A549 (cell line): ENCODE measurements at regions not wholly inside any gene's neighbourhood (a gene's known extent, or its start where the extent isn't known, plus 50 kb on each side); places are given as distances from the start of the nearest gene placed in this dataset.

Experiments used
- ATAC-seq, 2 experiments: fragments of 200-7000 bp in 1 of 2; fragments of >200 bp in 1 of 2; cut with Nextera tagmentation in 1 of 2; cut with Tn5 transposase in 1 of 2; 3 replicates each; pipeline versions ENCODE4 v1.8.0 to v1.9.1; 2018 to 2020; ENCODE audit warnings: mild to moderate bottlenecking in 1 of 2, moderate library complexity in 1 of 2
- CTCF ChIA-PET: fragments of 300-600 bp; sonication (Branson Sonifier 250); formaldehyde crosslinking; extraction: SDS; loops from one replicate; lab custom pipeline; 2021; ENCODE audit warnings: antibody characterized with exemption, inconsistent platforms; lab: Yijun Ruan, JAX
- POLR2A ChIA-PET: fragments of 350-600 bp; formaldehyde crosslinking; extraction: SDS; loops from one replicate; lab custom pipeline; 2021; ENCODE audit warnings: antibody characterized with exemption, inconsistent platforms; lab: Yijun Ruan, JAX
- DNase-seq, 2 experiments: peaks; one replicate each; pipeline versions ENCODE4 v3.0.0 to v3.0.0-alpha.2; 2011 to 2016; ENCODE audit warnings: low read depth in 1 of 2, low spot score in 1 of 2
- FAIRE-seq: peaks from 2 replicates; lab custom pipeline; 2011; peaks lifted over from hg19 to GRCh38; lab: Jason Lieb, UNC
- H3K27ac ChIP-seq, 2 experiments: fragments of >200 bp; sonication (Bioruptor Twin); formaldehyde crosslinking; 3 replicates each; pipeline ENCODE4 v1.5.1; 2016 to 2017
- H3K4me1 ChIP-seq: fragments of >200 bp; sonication (Bioruptor Twin); formaldehyde crosslinking; 3 replicates; pipeline ENCODE4 v1.6.1; 2016
- H3K4me2 ChIP-seq: fragments of >200 bp; sonication (Bioruptor Twin); formaldehyde crosslinking; 3 replicates; pipeline ENCODE4 v1.6.1; 2016
- H3K4me3 ChIP-seq: fragments of >200 bp; sonication (Bioruptor Twin); formaldehyde crosslinking; 3 replicates; pipeline ENCODE4 v1.5.1; 2016
- H3K9me3 ChIP-seq: fragments of >200 bp; sonication (Bioruptor Twin); formaldehyde crosslinking; 3 replicates; pipeline ENCODE4 v1.6.1; 2016
- CEBPB ChIP-seq, 2 experiments: fragments of >200 bp in 1 of 2; sonication (Bioruptor Twin) in 1 of 2; formaldehyde crosslinking in 1 of 2; IDR thresholded peaks; 2 replicates each; pipeline ENCODE4 v1.6.1; 2012 to 2016
- ESRRA ChIP-seq: fragments of 150-350 bp; IDR thresholded peaks from 2 replicates; pipeline ENCODE4 v1.6.1; 2014; ENCODE audit warnings: mild to moderate bottlenecking, low read length, borderline replicate concordance
- FOSB ChIP-seq: fragments of 250-450 bp; sonication (Bioruptor Pico); IDR thresholded peaks from 2 replicates; pipeline ENCODE4 v1.5.0; 2020; ENCODE audit warnings: mild to moderate bottlenecking, moderate library complexity
- FOSL2 ChIP-seq, 2 experiments: fragments of 450-650 bp in 1 of 2; fragments of >200 bp in 1 of 2; sonication (Bioruptor Twin) in 1 of 2; formaldehyde crosslinking; IDR thresholded peaks; 2 replicates each; pipeline versions ENCODE4 v1.5.0 to v1.6.1; 2016 to 2020; ENCODE audit warnings: mild to moderate bottlenecking in 1 of 2, moderate library complexity in 1 of 2
- FOXS1 ChIP-seq: fragments of 250-450 bp; sonication (Bioruptor Pico); IDR thresholded peaks from 2 replicates; pipeline ENCODE4 v1.5.0; 2020; ENCODE audit warnings: mild to moderate bottlenecking, moderate library complexity
- GATA3 ChIP-seq: IDR thresholded peaks from 2 replicates; pipeline ENCODE4 v1.6.1; 2012; ENCODE audit warnings: borderline replicate concordance
- JUN ChIP-seq, 2 experiments: fragments of >200 bp; sonication (Bioruptor Twin); formaldehyde crosslinking; IDR thresholded peaks; 2 replicates in 1 of 2; 3 replicates in 1 of 2; pipeline ENCODE4 v1.6.1; 2016 to 2017
- JUNB ChIP-seq: fragments of >200 bp; sonication (Bioruptor Twin); formaldehyde crosslinking; IDR thresholded peaks from 2 replicates; pipeline ENCODE4 v1.6.1; 2016
- KDM5A ChIP-seq: fragments of 200-600 bp; sonication (generic); IDR thresholded peaks from 2 replicates; pipeline ENCODE4 v1.6.1; 2016; ENCODE audit warnings: antibody characterized with exemption, mild to moderate bottlenecking
- MAFK ChIP-seq: fragments of 450-650 bp; IDR thresholded peaks from 2 replicates; pipeline ENCODE4 v1.6.1; 2014; ENCODE audit not compliant: partially characterized antibody
- MYC ChIP-seq: IDR thresholded peaks from 2 replicates; pipeline ENCODE4 v1.6.1; 2012; ENCODE audit warnings: mild to moderate bottlenecking, inconsistent platforms, low read length, improper control_type of control experiment, borderline replicate concordance
- NFE2L2 ChIP-seq: fragments of 150-350 bp; conservative IDR thresholded peaks from 2 replicates; pipeline ENCODE4 v1.6.1; 2014; ENCODE audit warnings: low read length
- RAD21 ChIP-seq, 2 experiments: fragments of >200 bp in 1 of 2; sonication (Bioruptor Twin) in 1 of 2; formaldehyde crosslinking in 1 of 2; IDR thresholded peaks in 1 of 2; conservative IDR thresholded peaks in 1 of 2; 2 replicates in 1 of 2; 3 replicates in 1 of 2; pipeline ENCODE4 v1.6.1; 2012 to 2018; ENCODE audit warnings: inconsistent platforms in 1 of 2
- RARB ChIP-seq: fragments of 250-450 bp; sonication (Bioruptor Pico); IDR thresholded peaks from 2 replicates; pipeline ENCODE4 v1.8.0; 2021; ENCODE audit warnings: mild to moderate bottlenecking, moderate library complexity
- RCOR1 ChIP-seq: fragments of 150-350 bp; IDR thresholded peaks from 2 replicates; pipeline ENCODE4 v1.6.1; 2014; ENCODE audit warnings: antibody characterized with exemption, low read length, low read depth
- TP53 ChIP-seq: fragments of 250-450 bp; sonication (Bioruptor Pico); IDR thresholded peaks from 2 replicates; pipeline ENCODE4 v1.5.0; 2021; ENCODE audit warnings: mild to moderate bottlenecking, moderate library complexity
- USF2 ChIP-seq: fragments of 450-650 bp; IDR thresholded peaks from 2 replicates; pipeline ENCODE4 v1.6.1; 2014; ENCODE audit warnings: antibody characterized with exemption
- ZNF302 ChIP-seq: fragments of 250-450 bp; sonication (Bioruptor Pico); IDR thresholded peaks from 2 replicates; pipeline ENCODE4 v1.9.0; 2021; ENCODE audit warnings: inconsistent platforms, mild to moderate bottlenecking, moderate library complexity
- WGBS: methylation state at CpG from one replicate; pipeline ENCODE4 v1.1.6; 2017; ENCODE audit errors: missing lambda C conversion rate; 5-methylcytosine and 5-hydroxymethylcytosine counted together
- TF ChIP-seq, protein P1 (sequence below): IDR thresholded peaks from 2 replicates; pipeline ENCODE4 v1.6.1; 2012

DNA sequence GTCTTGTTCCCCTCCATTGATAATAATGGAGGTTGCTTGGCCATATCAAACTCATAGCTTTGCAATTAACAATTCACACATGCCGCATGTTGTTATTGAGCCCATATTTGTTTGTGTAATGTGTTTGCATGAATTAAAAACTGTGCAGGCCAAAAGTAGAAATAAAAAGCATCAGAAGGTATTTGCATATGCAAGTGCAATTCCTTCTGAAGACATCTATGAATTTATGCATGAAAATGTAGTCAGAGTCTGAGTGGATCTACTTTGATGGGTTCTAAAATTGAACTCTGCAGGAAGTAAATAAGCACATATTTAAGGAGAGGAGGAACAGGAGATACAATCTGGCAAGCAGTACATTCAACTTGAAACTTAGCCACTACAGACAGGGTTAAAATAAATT, 1004.6 kb upstream of the WWC1 start (continued):
- TF ChIP-seq NFE2L2 (no peak), RAD21 (conservative IDR thresholded peaks at IDR 0.05 in 1 of 2, IDR thresholded peaks at IDR 0.05 in 1 of 2) (no peak), RARB (CRISPR knock-in tag) (no peak), KDM5A (no peak), JUNB (no peak), FOSB (no peak), ESRRA (no peak), FOXS1 (CRISPR knock-in tag) (no peak), RCOR1 (no peak)

DNA sequence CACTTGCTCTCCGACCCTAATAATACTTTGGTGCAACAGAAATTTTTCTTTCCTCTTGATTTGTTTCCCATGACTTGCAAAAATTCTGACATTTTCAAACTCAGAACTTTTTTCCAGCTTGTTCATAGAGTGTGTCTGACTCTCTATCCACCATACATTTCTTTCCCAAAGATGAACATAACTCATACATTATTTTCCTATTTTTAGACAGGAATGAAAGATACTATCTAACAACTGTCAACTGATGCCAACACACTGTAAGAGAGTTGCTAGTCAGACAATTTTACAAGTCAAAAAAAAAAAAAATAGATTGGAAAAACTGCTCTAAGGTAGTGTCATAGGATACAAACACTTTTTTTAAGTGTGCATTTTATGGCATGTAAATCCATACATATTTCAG, 1001.0 kb upstream of the WWC1 start:
- WGBS = 97% methylated on average over 1 of the region's 1 CpG
- no peak overlapping the region for H3K27ac ChIP-seq
- TF ChIP-seq NFE2L2 = peak; percentile 70
- TF ChIP-seq FOXS1 (CRISPR knock-in tag) = no peak
- no peak for TF ChIP-seq ESRRA
- TF ChIP-seq, all 56 proteins: peak for 1
- Histone ChIP-seq H3K4me1 (peaks cover 16% of the 10 kb centered on the region), H3K9me3 (no peaks in the 10 kb centered on the region), H3K4me3 (no peak overlapping the region), H3K4me2 (no peak overlapping the region)
- DNase-seq = no peak
- ATAC-seq = no peak
- ChIA-PET POLR2A (no interaction called here), CTCF (no interaction called here)
- FAIRE-seq = no peak

DNA sequence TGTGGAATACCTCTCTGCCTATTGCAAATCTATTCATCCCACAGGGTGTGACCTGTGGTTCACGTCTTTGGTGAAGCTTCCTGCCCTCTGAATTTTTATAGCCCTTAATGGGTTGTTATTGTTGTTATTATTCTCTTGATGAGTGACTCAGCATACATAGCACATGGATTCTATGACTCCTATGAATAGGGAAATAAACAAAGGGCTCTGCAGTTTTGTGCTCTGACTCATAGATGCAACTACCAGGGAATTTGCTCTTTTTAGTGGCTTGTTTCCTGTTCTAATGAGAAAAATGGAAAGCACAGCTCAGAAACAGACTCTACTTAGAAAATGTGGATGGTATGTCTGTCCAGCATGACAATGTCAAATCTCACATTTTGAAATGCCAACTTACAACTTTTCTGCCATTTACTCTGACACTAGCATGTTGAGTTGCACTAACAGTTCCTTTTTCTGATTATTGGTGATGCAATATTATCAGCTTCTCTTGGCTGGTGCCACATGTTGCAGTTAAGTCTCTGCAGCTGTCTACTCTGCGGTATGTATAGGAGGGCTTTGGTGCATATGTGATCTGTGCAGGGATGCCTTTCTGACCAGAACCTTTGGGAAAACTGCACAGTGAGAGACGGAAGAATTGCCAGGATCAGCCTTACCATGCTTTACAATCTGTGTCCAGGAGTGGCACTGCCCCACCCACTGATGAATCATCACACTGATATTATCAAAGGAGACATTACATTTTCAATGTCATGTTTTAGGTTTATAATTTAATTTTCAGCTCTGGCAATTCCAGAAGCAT, 996.4 kb upstream of the WWC1 start:
- peak; percentile 71 to 88 for DNase-seq
- CTCF ChIA-PET = no interaction called here
- peak overlapping the region; percentile 71 to 86 for H3K27ac ChIP-seq
- H3K4me1 ChIP-seq = peaks cover 31% of the 10 kb centered on the region
- H3K9me3 ChIP-seq = no peaks in the 10 kb centered on the region
- 2% methylated on average over 3 of the region's 3 CpGs for WGBS
- H3K4me2 ChIP-seq = peak overlapping the region; percentile 76
- FAIRE-seq = peak; percentile 23
- H3K4me3 ChIP-seq = peak overlapping the region; percentile 17; the same call in 2 of the 3 replicates
- peak; percentile 95 for ATAC-seq
- TF ChIP-seq, protein P1, sequence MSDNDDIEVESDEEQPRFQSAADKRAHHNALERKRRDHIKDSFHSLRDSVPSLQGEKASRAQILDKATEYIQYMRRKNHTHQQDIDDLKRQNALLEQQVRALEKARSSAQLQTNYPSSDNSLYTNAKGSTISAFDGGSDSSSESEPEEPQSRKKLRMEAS = peak; percentile 72
- peak in 1 of 2 experiments; percentile 19; a peak in 1 of 4 replicates for TF ChIP-seq CEBPB (IDR thresholded peaks at IDR 0.05)
- TF ChIP-seq JUN (IDR thresholded peaks at IDR 0.05) = peak in 1 of 2 experiments; percentile 62; a peak in 2 of 5 replicates
- no peak for TF ChIP-seq RCOR1
- peak; percentile 95 for TF ChIP-seq MAFK
- TF ChIP-seq FOSL2 (IDR thresholded peaks at IDR 0.05) = peak; percentile 88
- peak; percentile 96 for TF ChIP-seq FOSL2 (CRISPR knock-in tag; IDR thresholded peaks at IDR 0.05)
- no peak for TF ChIP-seq TP53 (CRISPR knock-in tag)
- peak; percentile 78 for TF ChIP-seq NFE2L2
- 0 out of 5 replicates have a peak, but pooled peaks of 1 of the 2 experiments have one; percentile 10 for TF ChIP-seq RAD21 (conservative IDR thresholded peaks at IDR 0.05 in 1 of 2, IDR thresholded peaks at IDR 0.05 in 1 of 2)
- TF ChIP-seq JUNB = peak; percentile 83
- TF ChIP-seq GATA3 = peak; percentile 74
- TF ChIP-seq MYC = 0 out of 2 replicates have a peak, but pooled peaks have one; percentile 59
- no peak for TF ChIP-seq USF2
- POLR2A ChIA-PET = no interaction called here

DNA sequence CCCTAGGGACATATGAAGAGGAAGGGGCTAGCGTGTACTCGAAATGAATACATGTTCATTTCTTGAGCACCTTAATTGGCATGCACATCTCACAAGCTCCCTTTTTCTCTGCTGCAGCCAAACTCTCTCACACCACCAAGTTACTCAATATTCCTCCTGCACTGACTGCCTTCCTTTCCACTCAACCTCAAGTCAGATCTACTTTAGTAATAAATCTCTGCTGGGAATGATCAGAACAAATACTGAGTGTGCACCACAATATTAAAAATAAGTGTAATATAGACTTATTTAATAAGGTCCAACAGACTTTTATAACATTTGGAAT, 995.8 kb upstream of the WWC1 start:
- POLR2A ChIA-PET = no interaction called here
- Histone ChIP-seq H3K4me1 (peaks cover 31% of the 10 kb centered on the region), H3K4me3 (no peak overlapping the region), H3K9me3 (no peaks in the 10 kb centered on the region), H3K27ac (peak overlapping the region; percentile 71 to 86), H3K4me2 (peak overlapping the region; percentile 76)
- DNase-seq = no peak
- CTCF ChIA-PET = no interaction called here
- TF ChIP-seq ZNF302 (CRISPR knock-in tag) (no peak), CEBPB (IDR thresholded peaks at IDR 0.05) (0 out of 4 replicates have a peak, but pooled peaks of 1 of the 2 experiments have one; percentile 14)
- ATAC-seq = peak; percentile 63 to 67
- WGBS = 23% methylated on average over 2 of the region's 2 CpGs
- FAIRE-seq = no peak
